ENCODE measurements at regions not wholly inside any gene's neighbourhood (a gene's known extent, or its start where the extent isn't known, plus 50 kb on each side); places are given as distances from the start of the nearest gene placed in this dataset.

- TF ChIP-seq CTCF (conservative IDR thresholded peaks at IDR 0.05; ENCODE audit: low read length) (no peak), EZH2phosphoT487 (IDR thresholded peaks at IDR 0.05; ENCODE audit: borderline replicate concordance) (no peak)
These were observed 406.9 kb upstream of the USP24 start for GRCh38 chr1:55622074-55622473.

Data from Loucy (cell line).